ENCODE measurements at regions not wholly inside any gene's neighbourhood (a gene's known extent, or its start where the extent isn't known, plus 50 kb on each side); places are given as distances from the start of the nearest gene placed in this dataset.
"Not testable (repeated sequence)": the region's sequence is repeated elsewhere in the genome, so short reads cannot be mapped to it uniquely, and the experiment has no call there.

GRCh38 chrX:16067886-16068515, 55.4 kb upstream of the GRPR start:
- DNase-seq: no peak
- Histone ChIP-seq H3K27me3 (no peaks in the 10 kb centered on the region), H3K4me3 (no peak overlapping the region), H3K9me3 (no peaks in the 10 kb centered on the region), H3K27ac (no peak overlapping the region), H3K36me3 (no peaks in the 10 kb centered on the region), H3K4me1 (no peaks in the 10 kb centered on the region)
- no peak for TF ChIP-seq CTCF (IDR thresholded peaks at IDR 0.05)
- TF ChIP-seq POLR2A (IDR thresholded peaks at IDR 0.05): no peak

- H3K4me3 ChIP-seq: no peak overlapping the region
- no peak overlapping the region for H3K27ac ChIP-seq
- no peaks in the 10 kb centered on the region for H3K27me3 ChIP-seq
- DNase-seq: no peak
- H3K4me1 ChIP-seq: no peaks in the 10 kb centered on the region
- no peaks in the 10 kb centered on the region for H3K9me3 ChIP-seq
- no peaks in the 10 kb centered on the region for H3K36me3 ChIP-seq
- TF ChIP-seq CTCF (IDR thresholded peaks at IDR 0.05) (no peak), POLR2A (IDR thresholded peaks at IDR 0.05) (no peak)
Observed at GRCh38 chrX:16063921-16064320, 59.4 kb upstream of the GRPR start.

GRCh38 chrX:16063141-16063540, 60.2 kb upstream of the GRPR start:
- H3K27me3 ChIP-seq: no peaks in the 10 kb centered on the region
- no peak for TF ChIP-seq CTCF (IDR thresholded peaks at IDR 0.05)
- TF ChIP-seq POLR2A (IDR thresholded peaks at IDR 0.05): no peak
- H3K27ac ChIP-seq: no peak overlapping the region
- H3K4me1 ChIP-seq: no peaks in the 10 kb centered on the region
- DNase-seq: no peak
- no peak overlapping the region for H3K4me3 ChIP-seq
- H3K9me3 ChIP-seq: no peaks in the 10 kb centered on the region
- no peaks in the 10 kb centered on the region for H3K36me3 ChIP-seq

GRCh38 chrX:16061296-16061695, 62.1 kb upstream of the GRPR start:
- Histone ChIP-seq H3K9me3 (no peaks in the 10 kb centered on the region), H3K4me3 (no peak overlapping the region), H3K27me3 (no peaks in the 10 kb centered on the region), H3K27ac (no peak overlapping the region), H3K4me1 (no peaks in the 10 kb centered on the region), H3K36me3 (no peaks in the 10 kb centered on the region)
- no peak for TF ChIP-seq CTCF (IDR thresholded peaks at IDR 0.05)
- no peak for TF ChIP-seq POLR2A (IDR thresholded peaks at IDR 0.05)
- no peak for DNase-seq

DNA sequence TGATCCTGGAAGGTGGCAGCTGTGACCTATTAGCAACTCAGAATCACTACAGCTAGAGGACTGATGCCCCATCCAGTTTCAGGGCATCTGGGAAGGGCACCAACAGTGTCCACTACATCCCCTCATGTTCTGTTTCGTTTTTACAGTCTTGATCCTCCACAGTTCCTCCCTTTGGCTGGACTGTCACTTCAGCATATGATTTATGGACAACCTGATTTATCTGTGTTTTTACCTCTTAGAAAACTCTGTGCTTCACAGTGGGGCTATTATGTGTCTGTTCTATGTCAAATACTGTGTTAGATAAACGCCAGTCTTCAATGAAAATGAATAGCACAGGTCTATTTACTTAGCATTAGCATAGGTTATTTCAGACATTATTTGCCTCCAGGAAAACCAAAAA, 63.1 kb upstream of the GRPR start:
- Histone ChIP-seq H3K4me1 (no peaks in the 10 kb centered on the region), H3K9me3 (no peaks in the 10 kb centered on the region), H3K27me3 (no peaks in the 10 kb centered on the region), H3K4me3 (no peak overlapping the region), H3K27ac (no peak overlapping the region), H3K36me3 (no peaks in the 10 kb centered on the region)
- DNase-seq: no peak
- TF ChIP-seq CTCF (IDR thresholded peaks at IDR 0.05) (no peak), POLR2A (IDR thresholded peaks at IDR 0.05) (no peak)

- not testable (repeated sequence) for H3K27ac ChIP-seq, H3K4me3 ChIP-seq, DNase-seq, H3K36me3 ChIP-seq, H3K9me3 ChIP-seq, H3K27me3 ChIP-seq, H3K4me1 ChIP-seq
Observed at GRCh38 chrX:16049126-16049525, 74.2 kb upstream of the GRPR start.
